SK-N-SH (cell line): ENCODE measurements at regions not wholly inside any gene's neighbourhood (a gene's known extent, or its start where the extent isn't known, plus 50 kb on each side); places are given as distances from the start of the nearest gene placed in this dataset.
"Not testable (repeated sequence)": the region's sequence is repeated elsewhere in the genome, so short reads cannot be mapped to it uniquely, and the experiment has no call there.

Source experiments
- EP300 ChIP-seq, 2 experiments: IDR thresholded peaks; 2 replicates each; pipeline versions ENCODE4 v1.4.0 to v1.6.1; 2012; ENCODE audit warnings: borderline replicate concordance in 1 of 2, low read depth in 1 of 2, low read length in 1 of 2
- MEF2A ChIP-seq: IDR thresholded peaks from 2 replicates; pipeline ENCODE4 v1.4.0; 2012; ENCODE audit warnings: low read depth, borderline replicate concordance
- TF ChIP-seq, protein P1 (sequence below): fragments of 200-600 bp; sonication (generic); IDR thresholded peaks from 2 replicates; pipeline ENCODE4 v1.6.1; 2017; ENCODE audit warnings: antibody characterized with exemption, mild to moderate bottlenecking, moderate library complexity
- TF ChIP-seq, protein P2 (sequence below): fragments of 150-350 bp; IDR thresholded peaks from 2 replicates; pipeline ENCODE4 v1.6.1; 2017; ENCODE audit warnings: antibody characterized with exemption, low read length, low read depth, borderline replicate concordance

DNA sequence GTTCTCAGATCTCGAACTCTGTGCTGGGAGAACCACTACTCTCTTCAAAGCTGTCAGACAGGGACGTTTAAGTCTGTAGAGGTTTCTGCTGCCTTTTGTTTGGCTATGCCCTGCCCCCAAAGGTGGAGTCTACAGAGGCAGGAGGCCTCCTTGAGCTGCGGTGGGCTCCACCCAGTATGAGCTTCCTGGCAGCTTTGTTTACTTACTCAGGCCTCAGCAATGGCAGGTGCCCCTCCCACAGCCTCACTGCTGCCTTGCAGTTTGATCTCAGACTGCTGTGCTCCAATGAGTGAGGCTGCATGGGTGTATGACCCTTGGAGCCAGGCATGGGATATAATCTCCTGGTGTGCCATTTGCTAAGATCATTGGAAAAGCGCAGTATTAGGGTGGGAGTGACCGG is 75.4 kb upstream of the ANKRD30A start:
- TF ChIP-seq, protein P1, sequence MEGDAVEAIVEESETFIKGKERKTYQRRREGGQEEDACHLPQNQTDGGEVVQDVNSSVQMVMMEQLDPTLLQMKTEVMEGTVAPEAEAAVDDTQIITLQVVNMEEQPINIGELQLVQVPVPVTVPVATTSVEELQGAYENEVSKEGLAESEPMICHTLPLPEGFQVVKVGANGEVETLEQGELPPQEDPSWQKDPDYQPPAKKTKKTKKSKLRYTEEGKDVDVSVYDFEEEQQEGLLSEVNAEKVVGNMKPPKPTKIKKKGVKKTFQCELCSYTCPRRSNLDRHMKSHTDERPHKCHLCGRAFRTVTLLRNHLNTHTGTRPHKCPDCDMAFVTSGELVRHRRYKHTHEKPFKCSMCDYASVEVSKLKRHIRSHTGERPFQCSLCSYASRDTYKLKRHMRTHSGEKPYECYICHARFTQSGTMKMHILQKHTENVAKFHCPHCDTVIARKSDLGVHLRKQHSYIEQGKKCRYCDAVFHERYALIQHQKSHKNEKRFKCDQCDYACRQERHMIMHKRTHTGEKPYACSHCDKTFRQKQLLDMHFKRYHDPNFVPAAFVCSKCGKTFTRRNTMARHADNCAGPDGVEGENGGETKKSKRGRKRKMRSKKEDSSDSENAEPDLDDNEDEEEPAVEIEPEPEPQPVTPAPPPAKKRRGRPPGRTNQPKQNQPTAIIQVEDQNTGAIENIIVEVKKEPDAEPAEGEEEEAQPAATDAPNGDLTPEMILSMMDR: not testable (repeated sequence)
- TF ChIP-seq, protein P2, sequence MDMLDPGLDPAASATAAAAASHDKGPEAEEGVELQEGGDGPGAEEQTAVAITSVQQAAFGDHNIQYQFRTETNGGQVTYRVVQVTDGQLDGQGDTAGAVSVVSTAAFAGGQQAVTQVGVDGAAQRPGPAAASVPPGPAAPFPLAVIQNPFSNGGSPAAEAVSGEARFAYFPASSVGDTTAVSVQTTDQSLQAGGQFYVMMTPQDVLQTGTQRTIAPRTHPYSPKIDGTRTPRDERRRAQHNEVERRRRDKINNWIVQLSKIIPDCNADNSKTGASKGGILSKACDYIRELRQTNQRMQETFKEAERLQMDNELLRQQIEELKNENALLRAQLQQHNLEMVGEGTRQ: not testable (repeated sequence)
- not testable (repeated sequence) for TF ChIP-seq MEF2A; EP300 (IDR thresholded peaks at IDR 0.05; ENCODE audit: borderline replicate concordance in 1 of 2, low read depth in 1 of 2, low read length in 1 of 2)
